ENCODE measurements at regions not wholly inside any gene's neighbourhood (a gene's known extent, or its start where the extent isn't known, plus 50 kb on each side); places are given as distances from the start of the nearest gene placed in this dataset.
A peak's percentile ranks its signal among the peaks of the same experiment; 100 is the strongest.

- DNase-seq, result no peak
Observed at GRCh38 chr15:56868170-56868569, 50.3 kb upstream of the TCF12 start.

GRCh38 chr15:56866803-56867202 is 51.6 kb upstream of the TCF12 start:
- no peak for DNase-seq

DNA sequence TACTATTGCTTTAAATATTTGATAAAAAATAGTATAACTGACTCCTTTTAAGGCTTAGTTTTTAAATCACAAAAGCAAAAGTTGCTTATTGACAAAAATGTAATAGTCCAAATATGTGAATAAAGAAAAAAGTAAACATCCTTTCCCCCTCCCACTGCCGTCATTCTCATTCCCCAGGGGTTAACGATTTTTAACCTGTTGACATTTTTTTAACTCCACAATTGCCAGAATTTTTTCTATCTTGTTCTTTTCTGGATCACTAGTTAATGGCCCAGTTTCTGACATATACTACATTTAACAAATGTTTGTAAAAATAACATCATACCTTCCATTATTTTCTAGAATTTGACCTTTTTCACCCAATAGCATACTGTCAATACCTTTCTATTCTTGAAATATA is 60.6 kb upstream of the TCF12 start:
- no peak for DNase-seq

- no peak for DNase-seq
Observed at GRCh38 chr15:56856934-56857333, 61.5 kb upstream of the TCF12 start.

- DNase-seq, result no peak
Observed at GRCh38 chr15:56844892-56845291, 73.6 kb upstream of the TCF12 start.

DNA sequence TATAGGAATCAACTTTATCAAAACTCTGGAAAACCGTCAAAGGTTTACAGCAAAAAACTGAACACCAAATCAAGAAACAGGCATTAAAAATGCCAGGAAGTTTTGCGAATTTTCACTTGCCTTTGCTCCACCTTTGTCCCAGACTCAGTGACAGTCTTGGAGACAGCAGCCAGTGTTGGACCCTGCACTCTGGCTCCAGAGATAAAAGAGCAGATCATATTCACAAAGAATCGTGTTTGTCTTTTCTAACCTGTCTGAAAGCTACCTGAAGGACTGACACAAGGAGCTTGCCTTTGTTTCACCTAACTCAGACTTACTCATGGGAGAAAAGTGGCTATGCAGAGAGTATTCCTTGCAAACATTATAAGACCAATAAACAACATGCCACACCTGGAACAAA is 74.0 kb upstream of the TCF12 start:
- no peak for DNase-seq

GRCh38 chr15:56839641-56840040 is 78.8 kb upstream of the TCF12 start:
- DNase-seq, result no peak

GRCh38 chr15:56839099-56839498 is 79.3 kb upstream of the TCF12 start:
- no peak for DNase-seq

DNA sequence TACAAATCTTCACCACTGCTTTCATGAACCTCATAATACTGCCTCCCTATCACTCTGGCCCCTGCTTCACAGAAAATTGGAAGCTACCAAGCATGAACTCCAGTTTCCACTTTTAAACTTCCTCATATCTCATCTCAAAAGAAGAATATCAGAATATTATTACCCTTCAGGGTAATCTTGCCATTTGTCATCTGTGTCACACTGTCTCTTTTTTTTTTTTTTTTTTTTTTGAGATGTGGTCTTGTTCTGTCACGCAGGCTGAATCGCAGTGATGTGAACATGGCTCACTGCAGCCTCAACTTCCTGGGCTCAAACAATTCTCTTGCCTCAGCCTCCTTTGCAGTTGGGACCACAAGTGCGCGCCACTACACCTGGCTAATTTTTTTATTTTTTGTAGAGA is 80.4 kb upstream of the TCF12 start:
- DNase-seq, result no peak

DNA sequence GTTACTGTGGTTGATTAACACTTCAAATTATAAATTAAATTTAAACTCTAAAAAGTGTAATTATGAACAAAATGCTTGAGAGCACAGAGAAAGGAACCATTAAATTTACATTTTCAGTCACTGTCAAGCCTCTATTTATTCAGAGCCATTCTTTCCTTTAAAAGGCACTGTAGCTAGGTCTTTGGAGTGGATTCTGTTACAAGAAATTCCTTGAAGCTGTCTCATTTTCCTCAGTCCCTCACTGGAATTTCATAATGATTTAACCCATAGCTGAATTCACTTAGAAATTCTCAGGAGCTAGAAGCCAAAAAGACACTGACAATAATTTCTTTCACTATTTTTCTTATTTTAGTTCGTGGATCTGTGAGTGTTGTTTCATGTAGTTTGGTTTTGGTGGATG is 81.2 kb upstream of the TCF12 start:
- no peak for DNase-seq

GRCh38 chr15:56835718-56836171 is 82.7 kb upstream of the TCF12 start:
- DNase-seq, result peak; percentile 39

DNA sequence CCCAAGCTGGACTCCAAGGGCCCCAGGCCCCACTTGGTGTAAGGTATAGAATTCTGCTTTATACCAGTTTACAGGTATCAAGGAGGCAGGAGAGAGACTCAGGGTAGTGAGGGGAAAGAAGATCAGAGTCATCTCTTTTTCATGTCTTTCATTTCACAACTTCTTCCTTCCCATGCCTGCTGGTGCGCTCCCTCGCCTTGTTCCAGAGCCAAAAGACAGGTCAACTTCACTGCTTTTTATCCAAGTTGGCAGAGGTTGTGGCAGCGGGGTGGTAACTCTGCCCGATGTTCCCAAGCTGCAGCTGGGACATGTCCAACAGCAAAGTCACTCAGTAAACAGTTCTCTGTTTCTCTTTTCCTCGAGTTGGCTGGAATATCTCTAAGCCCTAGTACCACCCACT is 86.3 kb upstream of the TCF12 start:
- DNase-seq, result no peak

DNA sequence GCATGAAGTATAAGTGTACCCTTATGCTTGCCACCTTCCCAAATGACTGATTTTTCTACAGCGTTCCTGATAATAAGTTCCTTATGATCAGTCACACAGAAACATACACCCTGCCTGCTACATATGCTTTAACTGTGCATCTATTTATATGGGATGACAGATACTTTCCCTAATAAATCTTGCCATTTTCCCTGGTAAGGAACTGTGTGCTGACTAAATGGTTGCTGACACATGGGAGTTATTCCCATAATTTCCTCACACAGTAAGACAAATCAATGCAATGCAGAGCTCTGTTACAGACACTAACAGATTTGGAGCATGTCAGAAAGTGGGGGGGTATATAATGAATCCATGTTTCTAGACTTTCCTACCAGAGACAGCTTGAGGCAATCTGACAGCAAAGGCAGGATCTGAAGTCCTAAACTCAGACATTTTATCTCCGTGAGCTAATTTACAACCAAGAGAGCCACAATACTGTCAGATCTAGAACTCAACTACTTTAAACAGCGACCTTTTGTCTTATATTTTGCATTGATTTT is 86.9 kb upstream of the TCF12 start:
- no peak for DNase-seq

GRCh38 chr15:56824175-56824574 is 90.9 kb upstream of the ZNF280D start:
- peak; percentile 37 for DNase-seq

- DNase-seq, result peak; percentile 75
Observed at GRCh38 chr15:56821721-56822425, 88.6 kb upstream of the ZNF280D start.

DNA sequence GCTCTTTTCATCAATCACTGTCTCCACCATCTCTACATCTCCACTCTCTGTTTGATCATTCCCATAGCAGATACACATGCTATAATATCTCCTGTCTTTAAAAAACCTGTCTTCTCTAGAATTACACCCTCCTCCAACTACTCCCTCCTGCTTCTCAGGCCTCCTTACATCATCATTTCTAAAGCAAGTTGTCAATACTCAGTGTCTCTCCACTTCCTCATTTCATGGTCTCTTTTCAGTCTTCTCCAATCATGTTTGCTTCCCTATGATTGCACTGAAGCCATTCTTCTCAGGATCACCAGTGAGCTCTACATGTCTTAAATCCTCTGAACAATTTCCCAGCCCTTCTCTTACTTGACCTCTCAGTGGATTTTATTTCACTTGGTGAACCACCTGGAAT is 87.0 kb upstream of the ZNF280D start:
- no peak for DNase-seq

GRCh38 chr15:56817321-56818080 is 84.2 kb upstream of the ZNF280D start:
- peak; percentile 58 for DNase-seq

DNA sequence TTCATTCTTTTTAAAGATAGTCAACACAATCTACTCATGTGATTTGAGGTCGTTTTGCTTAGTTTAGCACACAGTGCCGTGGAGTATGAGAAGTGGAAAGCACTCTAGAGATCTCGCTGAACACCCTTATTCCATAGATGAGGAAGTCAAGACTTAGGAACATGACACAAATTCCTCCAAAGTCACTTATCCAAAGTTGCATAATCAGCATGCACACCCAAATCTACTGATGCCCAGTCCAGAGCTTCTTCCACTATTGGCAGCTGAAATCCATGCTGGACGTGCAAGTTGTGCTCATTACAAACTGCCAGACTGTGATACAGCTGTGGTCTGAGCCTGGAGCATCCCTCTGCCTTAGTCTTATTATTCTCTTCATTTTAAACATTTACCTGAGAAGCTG is 83.5 kb upstream of the ZNF280D start:
- DNase-seq, result no peak

DNA sequence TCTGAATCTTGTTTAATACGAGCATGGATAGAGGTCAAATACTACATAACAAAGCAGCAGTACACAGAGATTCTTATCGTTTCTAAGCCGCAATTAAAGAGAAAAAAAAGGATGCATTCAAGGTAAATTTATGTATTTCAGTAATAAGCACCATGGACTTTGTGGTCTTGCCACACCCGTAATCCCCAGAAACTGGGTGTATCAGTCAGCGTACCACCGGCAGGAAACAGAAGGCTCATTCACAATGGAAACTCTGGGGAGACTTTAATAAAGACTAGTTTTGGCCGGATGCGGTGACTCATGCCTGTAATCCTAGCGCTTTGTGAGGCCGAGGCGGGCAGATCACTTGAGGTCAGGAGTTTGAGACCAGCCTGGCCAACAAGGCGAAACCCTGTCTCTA is 81.9 kb upstream of the ZNF280D start:
- no peak for DNase-seq

- DNase-seq, result no peak
Observed at GRCh38 chr15:56814429-56814828, 81.1 kb upstream of the ZNF280D start.

DNA sequence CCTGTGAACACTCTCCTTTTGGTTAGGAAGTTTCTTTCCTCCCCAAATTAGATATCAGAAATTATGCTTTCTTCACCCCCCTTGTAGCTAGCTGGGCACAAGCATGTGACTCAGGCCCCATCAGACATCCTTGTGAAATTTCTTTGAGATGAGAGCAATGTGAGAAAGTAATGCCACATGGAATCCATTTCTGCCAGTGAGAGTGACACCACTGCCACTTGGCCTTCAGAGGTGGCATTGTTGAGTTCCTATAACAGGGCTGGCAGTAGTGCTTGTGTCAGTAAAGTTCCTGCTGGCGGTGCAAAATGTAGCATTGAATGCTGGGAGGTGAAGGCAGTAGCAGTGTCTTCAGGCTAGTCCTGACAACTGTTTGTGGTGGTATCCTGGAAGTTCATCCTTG is 80.7 kb upstream of the ZNF280D start:
- no peak for DNase-seq

DNA sequence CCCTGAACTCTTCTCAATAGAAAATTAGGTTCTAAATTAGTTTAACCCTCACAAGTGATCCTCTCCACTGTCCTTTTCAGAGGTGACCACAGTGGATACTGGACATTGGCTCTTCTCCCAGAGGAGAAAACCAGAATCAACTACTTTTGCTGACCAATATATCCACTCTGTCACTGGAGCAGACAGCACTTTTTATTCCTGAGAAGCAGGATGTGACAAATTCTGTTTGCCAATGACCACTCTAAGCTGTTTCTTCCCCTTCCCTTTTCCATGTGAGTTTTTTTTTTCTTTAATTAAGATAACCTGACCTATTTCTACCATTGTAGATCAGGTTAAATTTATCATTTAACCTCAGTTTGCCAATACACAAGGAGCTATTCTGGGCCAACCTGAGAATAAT is 79.7 kb upstream of the ZNF280D start:
- DNase-seq, result no peak

DNA sequence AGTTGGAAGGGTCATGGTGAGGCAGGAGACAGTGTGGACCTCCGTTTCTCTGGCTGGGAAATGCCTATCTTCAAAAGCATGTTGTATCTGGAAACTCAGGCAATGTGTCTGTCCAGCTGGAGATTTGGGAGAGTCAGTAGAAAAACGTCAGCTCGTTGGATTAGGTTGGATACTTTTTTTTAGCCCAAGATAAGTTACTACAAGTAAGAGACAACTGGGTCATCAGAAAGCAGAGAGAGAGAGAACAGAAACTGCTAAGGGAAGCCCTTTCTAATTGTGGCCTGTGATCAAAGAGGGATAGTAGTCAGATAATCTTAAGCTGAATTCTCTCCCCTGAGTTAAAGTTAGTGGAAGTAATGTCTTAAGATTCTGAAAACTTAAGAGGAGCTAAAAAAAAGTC is 78.9 kb upstream of the ZNF280D start:
- no peak for DNase-seq

- DNase-seq, result no peak
Observed at GRCh38 chr15:56811586-56811985, 78.3 kb upstream of the ZNF280D start.
